ENCODE measurements at regions not wholly inside any gene's neighbourhood (a gene's known extent, or its start where the extent isn't known, plus 50 kb on each side); places are given as distances from the start of the nearest gene placed in this dataset.
A peak's percentile ranks its signal among the peaks of the same experiment; 100 is the strongest.
"Not testable (repeated sequence)": the region's sequence is repeated elsewhere in the genome, so short reads cannot be mapped to it uniquely, and the experiment has no call there.

- no peak for DNase-seq (ENCODE audit: low spot score)
These were observed 404.4 kb upstream of the PBX1 start for GRCh38 chr1:164154622-164155021.

GRCh38 chr1:164155347-164155746, 403.6 kb upstream of the PBX1 start:
- DNase-seq (ENCODE audit: low spot score) = no peak

GRCh38 chr1:164163289-164163849, 395.6 kb upstream of the PBX1 start:
- DNase-seq (ENCODE audit: low spot score) = no peak

GRCh38 chr1:164165466-164165865, 393.5 kb upstream of the PBX1 start:
- no peak for DNase-seq (ENCODE audit: low spot score)

DNA sequence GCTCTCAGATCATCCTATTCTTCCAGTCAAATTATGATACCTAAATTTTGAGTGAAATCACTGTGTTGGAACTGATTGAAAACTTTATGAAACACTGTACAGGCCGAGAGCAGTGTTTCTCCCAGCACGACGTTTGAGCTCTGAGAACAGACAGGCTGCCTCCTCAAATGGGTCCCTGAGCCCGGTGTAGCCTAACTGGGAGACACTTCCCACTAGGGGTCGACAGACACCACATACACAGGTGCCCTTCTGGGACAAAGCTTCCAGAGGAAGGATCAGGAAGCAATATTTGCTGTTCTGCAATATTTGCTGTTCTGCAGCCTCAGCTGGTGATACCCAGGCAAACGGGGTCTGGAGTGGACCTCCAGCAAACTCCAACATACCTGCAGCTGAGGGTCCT, 392.5 kb upstream of the PBX1 start:
- DNase-seq (ENCODE audit: low spot score) = not testable (repeated sequence)

- no peak for DNase-seq (ENCODE audit: low spot score)
These were observed 381.9 kb upstream of the PBX1 start for GRCh38 chr1:164177118-164177517.

DNA sequence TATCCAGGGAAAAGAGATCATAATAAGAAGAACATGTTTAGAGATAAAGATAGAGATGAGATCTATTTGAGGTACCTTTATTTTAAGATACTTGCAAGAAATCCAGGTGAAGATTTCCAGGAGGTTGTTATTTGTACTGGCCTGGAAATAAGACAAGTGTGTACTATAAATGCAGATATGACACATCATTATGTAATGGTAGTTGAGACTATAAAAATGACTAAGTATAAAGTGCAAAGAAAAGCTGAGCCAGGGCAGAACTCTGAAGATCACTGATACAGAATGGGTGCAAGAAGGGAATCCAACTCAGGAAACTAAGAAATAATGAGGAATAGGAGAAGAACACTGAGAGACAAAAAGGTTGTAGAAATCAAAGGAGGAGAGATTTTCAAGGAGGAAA, 378.2 kb upstream of the PBX1 start:
- no peak for DNase-seq (ENCODE audit: low spot score)

- DNase-seq (ENCODE audit: low spot score) = no peak
These were observed 374.9 kb upstream of the PBX1 start for GRCh38 chr1:164183854-164184635.

DNA sequence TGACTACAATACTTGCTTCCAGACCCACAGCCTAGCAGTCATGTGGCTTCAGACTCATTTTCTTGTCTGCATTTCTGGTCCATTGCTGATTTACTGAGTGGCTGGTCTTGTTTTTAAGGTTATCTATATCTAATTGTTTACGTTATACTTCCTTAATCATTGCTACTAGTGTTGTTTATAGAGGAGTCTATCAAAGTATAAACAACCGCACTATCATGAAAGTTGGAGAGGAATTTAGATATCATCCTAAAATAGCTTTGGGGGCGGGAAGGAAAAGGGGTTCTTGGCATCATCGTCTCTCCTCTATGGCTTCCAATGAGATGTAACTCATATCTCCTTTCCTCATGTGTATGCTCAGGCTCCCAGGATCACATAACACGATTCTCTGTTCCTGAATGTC, 372.1 kb upstream of the PBX1 start:
- no peak for DNase-seq (ENCODE audit: low spot score)

GRCh38 chr1:164188497-164188896, 370.5 kb upstream of the PBX1 start:
- no peak for DNase-seq (ENCODE audit: low spot score)

- no peak for DNase-seq (ENCODE audit: low spot score)
These were observed 367.8 kb upstream of the PBX1 start for GRCh38 chr1:164191191-164191590.

DNA sequence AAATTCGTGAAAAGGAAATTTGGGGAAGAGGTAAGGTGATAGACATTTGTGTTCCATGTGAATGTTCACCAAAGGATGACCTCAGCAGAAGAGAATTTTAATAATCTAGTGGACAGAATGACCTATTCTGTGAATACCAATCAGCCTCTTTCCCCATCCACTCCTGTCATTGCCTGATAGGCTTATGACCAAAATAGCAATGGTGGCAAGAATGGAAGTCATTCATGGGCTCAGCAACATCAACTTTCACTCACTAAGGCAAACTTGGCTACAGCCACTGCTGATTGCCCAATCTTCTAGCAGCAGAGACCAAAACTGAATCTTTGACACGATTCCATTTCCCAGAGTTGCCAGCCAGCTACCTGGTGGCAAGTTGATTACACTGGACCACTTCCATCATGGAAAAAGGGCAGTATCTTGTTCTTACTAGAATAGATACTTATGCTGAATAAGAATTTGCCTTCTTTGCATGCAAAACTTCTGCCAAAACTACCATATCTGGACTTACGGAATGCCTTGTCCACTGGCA, 348.7 kb upstream of the PBX1 start:
- DNase-seq (ENCODE audit: low spot score) = no peak

GRCh38 chr1:164223378-164223777, 335.6 kb upstream of the PBX1 start:
- DNase-seq (ENCODE audit: low spot score) = no peak

GRCh38 chr1:164225011-164225410, 334.0 kb upstream of the PBX1 start:
- DNase-seq (ENCODE audit: low spot score) = no peak

DNA sequence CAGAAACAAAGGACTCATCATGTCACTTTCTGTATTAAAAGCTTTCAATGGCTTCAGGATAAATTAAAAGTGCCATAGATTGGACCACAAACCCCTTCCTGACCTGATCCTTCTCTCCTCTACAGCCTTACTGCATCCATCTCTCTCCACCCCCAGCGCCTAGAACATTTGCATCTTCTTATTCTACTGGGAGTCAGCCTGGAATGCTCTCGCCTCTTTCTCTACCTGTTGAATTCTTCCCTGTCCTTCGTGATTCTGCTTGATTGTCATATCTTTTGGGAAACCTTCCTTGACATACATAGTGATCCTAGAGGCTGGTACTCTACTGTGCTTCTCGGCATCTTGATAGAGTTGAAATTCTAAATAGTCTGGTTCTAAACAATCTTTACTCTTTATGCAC, 332.0 kb upstream of the PBX1 start:
- no peak for DNase-seq (ENCODE audit: low spot score)

- no peak for DNase-seq (ENCODE audit: low spot score)
These were observed 330.1 kb upstream of the PBX1 start for GRCh38 chr1:164228928-164229327.

GRCh38 chr1:164233149-164233548, 325.8 kb upstream of the PBX1 start:
- no peak for DNase-seq (ENCODE audit: low spot score)

DNA sequence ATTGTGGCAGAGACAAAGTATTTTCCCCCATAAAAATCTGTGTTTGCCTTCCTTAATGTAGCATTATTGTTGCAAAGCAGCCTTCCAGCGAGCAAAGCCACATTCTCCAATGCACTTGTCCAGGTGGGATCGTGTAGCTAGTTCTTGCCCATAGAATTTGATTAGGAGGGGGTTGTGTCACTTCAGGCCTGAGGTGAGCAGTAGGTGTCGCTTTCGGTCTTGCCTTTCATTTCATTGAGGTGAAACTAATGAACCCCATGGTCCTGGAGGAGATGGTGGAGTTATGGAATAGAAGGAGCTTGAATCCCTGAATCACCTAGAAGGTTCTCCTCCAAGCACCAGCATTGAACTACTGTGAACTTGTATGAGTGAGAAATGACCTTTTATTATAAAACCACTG, 318.9 kb upstream of the PBX1 start:
- no peak for DNase-seq (ENCODE audit: low spot score)

DNA sequence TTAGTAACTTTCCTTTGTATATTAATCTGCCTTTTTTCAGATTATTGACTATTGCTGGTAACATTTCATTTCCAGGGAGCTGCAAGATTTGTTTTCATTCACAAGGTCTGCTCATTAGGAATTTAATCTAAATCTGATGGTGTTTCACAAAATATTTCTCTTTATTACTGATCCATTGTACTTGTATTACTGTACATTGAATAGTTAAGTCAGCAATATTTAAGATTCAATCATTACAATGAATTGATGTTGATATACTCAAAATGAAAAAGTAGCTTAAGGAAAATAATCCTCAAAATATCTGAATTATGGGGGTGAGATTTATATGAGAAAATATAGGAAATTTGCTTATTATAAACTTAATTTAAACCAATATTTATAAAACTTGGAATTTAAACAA, 308.6 kb upstream of the PBX1 start:
- no peak for DNase-seq (ENCODE audit: low spot score)

DNA sequence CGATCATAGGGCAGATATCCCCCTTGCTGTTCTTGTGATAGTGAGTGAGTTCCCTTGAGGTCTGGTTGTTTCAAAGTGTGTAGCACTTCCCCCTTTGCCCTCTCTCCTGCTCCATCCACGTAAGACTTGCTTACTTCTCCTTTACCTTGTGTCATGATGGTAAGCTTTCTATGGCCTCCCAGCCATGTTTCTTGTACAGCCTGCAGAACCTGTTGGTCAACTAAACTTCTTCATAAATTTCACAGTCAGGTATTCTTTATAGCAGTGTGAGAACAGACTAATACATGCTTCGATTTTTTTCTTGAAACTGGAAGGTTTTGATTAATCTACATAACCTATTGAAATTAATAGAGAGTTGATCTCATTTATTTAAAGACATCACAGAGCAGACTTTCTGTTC, 302.5 kb upstream of the PBX1 start:
- no peak for DNase-seq (ENCODE audit: low spot score)

DNA sequence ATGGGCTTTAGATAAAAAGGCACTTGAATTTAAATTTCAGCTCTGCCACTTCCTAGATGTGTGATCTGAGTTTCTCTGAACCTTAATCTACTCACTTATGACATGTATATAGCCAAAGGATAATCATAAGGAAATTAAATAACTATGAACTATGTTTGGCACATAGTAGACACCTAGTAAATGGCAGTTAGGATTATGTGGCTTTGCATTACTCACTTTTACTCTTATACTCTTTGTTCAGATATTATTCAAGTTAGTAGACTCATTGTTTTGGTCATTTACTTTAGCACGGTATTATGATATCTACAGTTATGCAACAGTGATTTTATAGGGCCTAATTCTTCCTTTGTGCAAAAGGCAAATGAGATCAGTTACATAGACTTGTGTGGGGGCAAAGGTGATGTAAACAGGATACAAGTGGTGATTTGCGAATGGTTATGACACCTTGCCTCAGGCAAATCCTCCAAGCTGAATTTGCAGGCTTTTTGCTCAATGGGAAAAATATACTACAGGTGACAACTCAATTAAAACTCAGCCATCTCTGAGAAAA, 297.2 kb upstream of the PBX1 start:
- no peak for DNase-seq (ENCODE audit: low spot score)

DNA sequence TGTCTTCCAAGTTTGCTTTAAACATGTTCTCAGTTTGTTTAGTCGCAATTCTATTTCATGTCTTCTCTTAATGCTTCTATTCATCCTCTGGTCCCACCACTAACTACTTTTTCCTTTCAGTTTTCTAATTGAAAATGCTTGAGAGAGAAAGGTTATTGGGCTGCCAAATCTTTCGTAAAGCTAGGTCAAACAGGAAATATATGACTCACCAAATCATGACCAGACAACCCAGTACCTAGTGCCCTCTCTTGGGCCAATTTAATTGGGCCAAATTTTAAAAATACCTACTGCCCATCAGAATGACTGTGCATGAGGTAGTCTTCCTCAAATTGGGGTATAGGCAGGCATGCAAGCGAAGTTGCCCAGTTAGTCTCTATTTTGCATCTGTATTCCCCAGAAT, 295.4 kb upstream of the PBX1 start:
- DNase-seq (ENCODE audit: low spot score) = no peak

DNA sequence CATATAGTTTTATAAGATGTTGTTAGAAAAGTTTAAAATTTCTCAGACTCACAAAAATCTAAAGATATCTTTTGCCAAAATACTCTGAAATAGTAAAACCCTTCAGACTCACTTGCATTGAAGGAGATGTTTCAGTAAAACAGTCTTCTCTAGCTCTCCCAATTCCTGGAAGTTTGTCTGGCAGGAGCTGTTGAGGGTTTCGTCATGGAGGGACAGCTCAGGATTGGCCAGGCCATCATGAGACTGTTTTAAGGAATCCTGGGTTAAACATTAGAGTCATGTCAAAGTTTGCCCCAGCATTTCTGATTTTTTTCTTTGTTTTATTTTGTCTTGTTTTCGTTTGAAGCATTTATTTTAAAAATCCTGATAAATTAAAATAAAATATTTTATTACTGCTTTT, 293.8 kb upstream of the PBX1 start:
- peak; percentile 2 for DNase-seq (ENCODE audit: low spot score)

DNA sequence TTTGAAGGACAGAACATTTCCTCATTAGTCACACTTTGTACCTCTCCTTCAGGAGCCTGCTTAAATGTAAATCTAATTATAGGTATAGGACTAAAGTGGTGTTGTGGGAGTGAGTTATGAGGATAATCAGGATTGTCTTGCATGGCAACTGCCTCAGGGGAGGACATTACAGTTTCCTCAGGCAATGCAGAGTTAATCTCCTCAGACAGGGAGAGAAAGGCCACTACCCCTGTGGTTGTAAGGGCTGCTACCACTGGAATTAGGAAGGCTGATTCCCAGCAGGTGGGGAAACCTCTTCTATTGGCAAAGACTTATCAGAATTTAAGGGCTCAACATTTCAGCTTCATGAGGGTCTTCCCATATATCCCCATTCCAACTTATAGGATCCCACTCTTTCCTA, 286.8 kb upstream of the PBX1 start:
- DNase-seq (ENCODE audit: low spot score) = no peak
